Endodermal cell (in vitro differentiated cells): ENCODE measurements at regions not wholly inside any gene's neighbourhood (a gene's known extent, or its start where the extent isn't known, plus 50 kb on each side); places are given as distances from the start of the nearest gene placed in this dataset.

Experiments used
- DNase-seq: peaks from one replicate; pipeline ENCODE4 v3.0.0-alpha.2; 2017
- H3K27ac ChIP-seq: 2 replicates; pipeline ENCODE4 v1.5.1; 2013; ENCODE audit warnings: mild to moderate bottlenecking, low read depth, low read length, moderate library complexity
- H3K27me3 ChIP-seq: 2 replicates; pipeline ENCODE4 v1.6.1; 2013; ENCODE audit warnings: mild to moderate bottlenecking, low read length, moderate library complexity; ENCODE audit not compliant: insufficient read depth, control insufficient read depth, poor library complexity, severe bottlenecking
- H3K36me3 ChIP-seq: 2 replicates; pipeline ENCODE4 v1.7.0; 2013; ENCODE audit warnings: mild to moderate bottlenecking, low read length, moderate library complexity; ENCODE audit not compliant: control insufficient read depth, insufficient read depth
- H3K4me1 ChIP-seq: one replicate; pipeline ENCODE4 v1.7.0; 2013; ENCODE audit warnings: low read length; ENCODE audit not compliant: control insufficient read depth, insufficient read depth
- H3K4me3 ChIP-seq: 2 replicates; pipeline ENCODE4 v1.5.1; 2013; ENCODE audit warnings: mild to moderate bottlenecking, low read length, moderate library complexity
- H3K9ac ChIP-seq: 2 replicates; pipeline ENCODE4 v1.6.1; 2013; ENCODE audit warnings: mild to moderate bottlenecking, low read length, moderate library complexity; ENCODE audit not compliant: poor library complexity, severe bottlenecking; ENCODE audit errors: extremely low read depth
- H3K9me3 ChIP-seq: 2 replicates; pipeline ENCODE4 v1.6.1; 2013; ENCODE audit warnings: mild to moderate bottlenecking, low read length, moderate library complexity; ENCODE audit not compliant: control insufficient read depth
- H3K27ac Mint-ChIP-seq: 2 replicates; pipeline ENCODE4 v1.8.0; 2020; ENCODE audit warnings: mixed read lengths
- H3K27me3 Mint-ChIP-seq: 2 replicates; pipeline ENCODE4 v1.8.0; 2021; ENCODE audit warnings: mild to moderate bottlenecking, mixed read lengths; ENCODE audit not compliant: insufficient read depth
- H3K36me3 Mint-ChIP-seq: 2 replicates; pipeline ENCODE4 v1.8.0; 2020; ENCODE audit warnings: low read depth, mixed read lengths
- H3K4me1 Mint-ChIP-seq: 2 replicates; pipeline ENCODE4 v1.8.0; 2020; ENCODE audit warnings: mixed read lengths
- H3K4me3 Mint-ChIP-seq: 2 replicates; pipeline ENCODE4 v1.8.0; 2020; ENCODE audit warnings: mild to moderate bottlenecking, moderate library complexity, mixed read lengths
- H3K9me3 Mint-ChIP-seq: 2 replicates; pipeline ENCODE4 v1.8.0; 2020; ENCODE audit warnings: mild to moderate bottlenecking, mixed read lengths
- CTCF ChIP-seq: fragments of 200-600 bp; sonication (generic); conservative IDR thresholded peaks from 2 replicates; pipeline ENCODE4 v1.5.0; 2021; ENCODE audit warnings: antibody characterized with exemption, mild to moderate bottlenecking
- WGBS, 2 experiments: methylation state at CpG; one replicate each; pipeline versions ENCODE4 v1.1.5 to v1.1.7; 2013; ENCODE audit warnings: missing lambda C conversion rate in 2 of 2, mixed read lengths in 1 of 2; ENCODE audit not compliant: insufficient coverage in 1 of 2, insufficient read length in 1 of 2; 5-methylcytosine and 5-hydroxymethylcytosine counted together

GRCh38 chr3:124161448-124161847 is 169.5 kb upstream of the ROPN1 start:
- H3K9ac ChIP-seq = no peak overlapping the region
- Mint-ChIP-seq H3K4me1 (peaks cover 7% of the 10 kb centered on the region), H3K27me3 (no peaks in the 10 kb centered on the region), H3K9me3 (no peaks in the 10 kb centered on the region), H3K27ac (no peak overlapping the region), H3K36me3 (no peaks in the 10 kb centered on the region), H3K4me3 (no peak overlapping the region)
- DNase-seq = peak; percentile 10
- no peaks in the 10 kb centered on the region for H3K36me3 ChIP-seq
- no peak for TF ChIP-seq CTCF
- H3K4me1 ChIP-seq = peaks cover 6% of the 10 kb centered on the region
- H3K4me3 ChIP-seq = no peak overlapping the region
- 90 to 100% methylated on average over 2 of the region's 2 CpGs for WGBS, 2 experiments
- no peaks in the 10 kb centered on the region for H3K9me3 ChIP-seq
- H3K27ac ChIP-seq = no peak overlapping the region
- no peaks in the 10 kb centered on the region for H3K27me3 ChIP-seq

- Histone ChIP-seq H3K9ac (no peak overlapping the region), H3K4me3 (no peak overlapping the region), H3K27me3 (no peaks in the 10 kb centered on the region), H3K4me1 (no peaks in the 10 kb centered on the region), H3K36me3 (no peaks in the 10 kb centered on the region), H3K27ac (no peak overlapping the region), H3K9me3 (no peaks in the 10 kb centered on the region)
- Mint-ChIP-seq H3K4me3 (no peak overlapping the region), H3K4me1 (peaks cover 2% of the 10 kb centered on the region), H3K27ac (no peak overlapping the region), H3K36me3 (no peaks in the 10 kb centered on the region), H3K9me3 (no peaks in the 10 kb centered on the region), H3K27me3 (no peaks in the 10 kb centered on the region)
- no peak for TF ChIP-seq CTCF
- DNase-seq = no peak
Observed at GRCh38 chr3:124163689-124164088, 171.8 kb upstream of the ROPN1 start.

- Mint-ChIP-seq H3K4me1 (peaks cover 20% of the 10 kb centered on the region), H3K27me3 (no peaks in the 10 kb centered on the region), H3K4me3 (no peak overlapping the region), H3K36me3 (no peaks in the 10 kb centered on the region), H3K27ac (no peak overlapping the region), H3K9me3 (no peaks in the 10 kb centered on the region)
- no peaks in the 10 kb centered on the region for H3K36me3 ChIP-seq
- peaks cover 8% of the 10 kb centered on the region for H3K4me1 ChIP-seq
- TF ChIP-seq CTCF = no peak
- no peak for DNase-seq
- no peak overlapping the region for H3K9ac ChIP-seq
- H3K4me3 ChIP-seq = no peak overlapping the region
- no peaks in the 10 kb centered on the region for H3K27me3 ChIP-seq
- H3K27ac ChIP-seq = no peak overlapping the region
- no peaks in the 10 kb centered on the region for H3K9me3 ChIP-seq
Observed at GRCh38 chr3:124168271-124168670, 176.3 kb upstream of the ROPN1 start.
